GM19397 (cell line): ENCODE measurements at regions not wholly inside any gene's neighbourhood (a gene's known extent, or its start where the extent isn't known, plus 50 kb on each side); places are given as distances from the start of the nearest gene placed in this dataset.

Source experiments
- ATAC-seq: cut with Tn5 transposase; IDR thresholded peaks from one replicate; pipeline ENCODE4 v1.9.1; 2021; ENCODE audit warnings: mild to moderate bottlenecking, moderate library complexity; ENCODE audit not compliant: unreplicated experiment

GRCh38 chr16:72523087-72523486, 351.1 kb upstream of the PMFBP1 start:
- no peak for ATAC-seq

GRCh38 chr16:72517154-72517553, 345.2 kb upstream of the PMFBP1 start:
- no peak for ATAC-seq

- ATAC-seq: no peak
Observed at GRCh38 chr16:72511171-72511570, 339.2 kb upstream of the PMFBP1 start.

- no peak for ATAC-seq
Observed at GRCh38 chr16:72508191-72508590, 336.2 kb upstream of the PMFBP1 start.

GRCh38 chr16:72502594-72503005, 330.6 kb upstream of the PMFBP1 start:
- ATAC-seq: no peak

- peak; percentile 63 for ATAC-seq
Observed at GRCh38 chr16:72501739-72502593, 330.0 kb upstream of the PMFBP1 start.

- no peak for ATAC-seq
Observed at GRCh38 chr16:72500545-72500944, 328.6 kb upstream of the PMFBP1 start.

- ATAC-seq: no peak
Observed at GRCh38 chr16:72493716-72494415, 321.9 kb upstream of the PMFBP1 start.

- ATAC-seq: no peak
Observed at GRCh38 chr16:72487283-72487682, 315.3 kb upstream of the PMFBP1 start.

- no peak for ATAC-seq
Observed at GRCh38 chr16:72482695-72483094, 310.7 kb upstream of the PMFBP1 start.

- ATAC-seq: no peak
Observed at GRCh38 chr16:72481419-72481818, 309.5 kb upstream of the PMFBP1 start.

GRCh38 chr16:72480911-72481310, 309.0 kb upstream of the PMFBP1 start:
- ATAC-seq: no peak

GRCh38 chr16:72475688-72476087, 303.7 kb upstream of the PMFBP1 start:
- no peak for ATAC-seq

GRCh38 chr16:72474501-72475123, 302.7 kb upstream of the PMFBP1 start:
- no peak for ATAC-seq

- no peak for ATAC-seq
Observed at GRCh38 chr16:72473631-72474030, 301.7 kb upstream of the PMFBP1 start.

GRCh38 chr16:72471317-72471924, 299.5 kb upstream of the PMFBP1 start:
- ATAC-seq: no peak

GRCh38 chr16:72470541-72470940, 298.6 kb upstream of the PMFBP1 start:
- ATAC-seq: no peak

GRCh38 chr16:72469932-72470331, 298.0 kb upstream of the PMFBP1 start:
- no peak for ATAC-seq

- no peak for ATAC-seq
Observed at GRCh38 chr16:72468582-72468981, 296.6 kb upstream of the PMFBP1 start.

- no peak for ATAC-seq
Observed at GRCh38 chr16:72467157-72467759, 295.3 kb upstream of the PMFBP1 start.
